OCI-LY1 (cell line): ENCODE measurements at regions not wholly inside any gene's neighbourhood (a gene's known extent, or its start where the extent isn't known, plus 50 kb on each side); places are given as distances from the start of the nearest gene placed in this dataset.

Source experiments
- H2AFZ ChIP-seq: fragments of 200-600 bp; sonication (generic), shearing (Covaris generic); 2 replicates; pipeline ENCODE4 v1.6.0; 2014; ENCODE audit warnings: antibody characterized with exemption, mild to moderate bottlenecking, low read length
- H3F3A ChIP-seq: fragments of 200-600 bp; sonication (generic), shearing (Covaris generic); 2 replicates; pipeline ENCODE4 v1.6.0; 2014; ENCODE audit warnings: mild to moderate bottlenecking, antibody characterized with exemption, low read length, moderate library complexity; ENCODE audit not compliant: insufficient read depth
- H3K27ac ChIP-seq: fragments of 200-600 bp; sonication (generic); 2 replicates; pipeline ENCODE4 v1.5.1; 2014; ENCODE audit warnings: low read length, mixed run types, mild to moderate bottlenecking, low read depth; ENCODE audit not compliant: poor library complexity, severe bottlenecking
- H3K27me3 ChIP-seq: fragments of 200-600 bp; sonication (generic); 2 replicates; pipeline ENCODE4 v1.6.0; 2014; ENCODE audit warnings: antibody characterized with exemption, mild to moderate bottlenecking, low read length, moderate library complexity; ENCODE audit not compliant: insufficient read depth
- H3K36me3 ChIP-seq: fragments of 200-600 bp; sonication (generic); 2 replicates; pipeline ENCODE4 v1.6.1; 2014; ENCODE audit warnings: mild to moderate bottlenecking, antibody characterized with exemption, low read length, moderate library complexity, mixed read lengths; ENCODE audit not compliant: insufficient read depth
- H3K4me1 ChIP-seq: fragments of 200-600 bp; sonication (generic); 2 replicates; pipeline ENCODE4 v1.5.1; 2014; ENCODE audit warnings: mild to moderate bottlenecking, low read length, moderate library complexity; ENCODE audit not compliant: insufficient read depth, severe bottlenecking
- H3K4me2 ChIP-seq: fragments of 200-600 bp; sonication (generic), shearing (Covaris generic); 2 replicates; pipeline ENCODE4 v1.6.1; 2014; ENCODE audit warnings: low read length
- H3K4me3 ChIP-seq: fragments of 200-600 bp; sonication (generic); 2 replicates; pipeline ENCODE4 v1.5.1; 2014; ENCODE audit warnings: low read length, low read depth, mild to moderate bottlenecking, mixed read lengths; ENCODE audit not compliant: poor library complexity, severe bottlenecking
- H3K79me2 ChIP-seq: fragments of 200-600 bp; shearing (Covaris generic); 2 replicates; pipeline ENCODE4 v1.6.1; 2016; ENCODE audit warnings: mixed run types, low read length, mixed read lengths; ENCODE audit not compliant: insufficient read depth
- H3K9ac ChIP-seq: fragments of 200-600 bp; sonication (generic), shearing (Covaris generic); 2 replicates; pipeline ENCODE4 v1.6.1; 2014; ENCODE audit warnings: mild to moderate bottlenecking, low read length, mixed read lengths
- H3K9me2 ChIP-seq: fragments of 200-600 bp; sonication (generic), shearing (Covaris generic); 2 replicates; pipeline ENCODE4 v1.6.1; 2014; ENCODE audit warnings: low read depth, mild to moderate bottlenecking, low read length, mixed read lengths
- H3K9me3 ChIP-seq: fragments of 200-600 bp; shearing (Covaris generic); 2 replicates; pipeline ENCODE4 v1.6.1; 2014; ENCODE audit warnings: low read length, mixed read lengths
- H4K20me1 ChIP-seq: fragments of 200-600 bp; sonication (generic), shearing (Covaris generic); 2 replicates; pipeline ENCODE4 v1.6.0; 2016; ENCODE audit warnings: mild to moderate bottlenecking, low read length; ENCODE audit not compliant: insufficient read depth
- EZH2 ChIP-seq: fragments of 200-600 bp; sonication (generic), shearing (Covaris generic); IDR thresholded peaks from 2 replicates; pipeline ENCODE4 v1.8.0; 2017; ENCODE audit warnings: borderline replicate concordance, mixed run types, mild to moderate bottlenecking, antibody characterized with exemption, low read length, moderate library complexity, mixed read lengths
- TF ChIP-seq, protein P1 (sequence below): fragments of 200-600 bp; sonication (generic), shearing (Covaris generic); IDR thresholded peaks from 2 replicates; pipeline ENCODE4 v1.5.1; 2017; ENCODE audit warnings: mild to moderate bottlenecking, antibody characterized with exemption, low read length, moderate library complexity, mixed read lengths

DNA sequence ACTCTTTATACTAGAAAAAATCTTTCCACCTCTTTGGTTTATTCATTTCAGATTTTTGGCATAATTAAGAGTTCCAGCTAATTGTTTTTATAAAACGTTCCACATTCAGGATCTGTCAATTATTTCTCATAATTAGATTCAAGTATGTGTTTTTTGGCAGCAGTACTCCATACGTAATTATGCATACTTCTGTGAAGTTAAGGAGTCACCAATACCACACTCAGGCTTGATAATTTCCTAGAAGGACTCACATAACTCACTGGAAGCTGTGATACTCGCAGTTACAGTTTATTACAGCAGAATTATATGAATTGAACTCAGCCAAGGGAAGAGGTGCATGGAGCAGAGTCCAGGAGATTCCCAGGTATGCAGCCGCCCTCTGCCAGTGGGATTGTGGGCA is 290.5 kb upstream of the AKR1E2 start:
- Histone ChIP-seq H3K4me1 (no peaks in the 10 kb centered on the region), H3K4me3 (no peak overlapping the region), H3K36me3 (no peaks in the 10 kb centered on the region), H4K20me1 (no peaks in the 10 kb centered on the region), H3K9me2 (no peaks in the 10 kb centered on the region), H3K9me3 (no peaks in the 10 kb centered on the region), H3K9ac (no peak overlapping the region), H2AFZ (no peak overlapping the region), H3K4me2 (no peak overlapping the region), H3F3A (no peaks in the 10 kb centered on the region), H3K27me3 (no peaks in the 10 kb centered on the region), H3K79me2 (no peaks in the 10 kb centered on the region), H3K27ac (no peak overlapping the region)
- TF ChIP-seq, protein P1, sequence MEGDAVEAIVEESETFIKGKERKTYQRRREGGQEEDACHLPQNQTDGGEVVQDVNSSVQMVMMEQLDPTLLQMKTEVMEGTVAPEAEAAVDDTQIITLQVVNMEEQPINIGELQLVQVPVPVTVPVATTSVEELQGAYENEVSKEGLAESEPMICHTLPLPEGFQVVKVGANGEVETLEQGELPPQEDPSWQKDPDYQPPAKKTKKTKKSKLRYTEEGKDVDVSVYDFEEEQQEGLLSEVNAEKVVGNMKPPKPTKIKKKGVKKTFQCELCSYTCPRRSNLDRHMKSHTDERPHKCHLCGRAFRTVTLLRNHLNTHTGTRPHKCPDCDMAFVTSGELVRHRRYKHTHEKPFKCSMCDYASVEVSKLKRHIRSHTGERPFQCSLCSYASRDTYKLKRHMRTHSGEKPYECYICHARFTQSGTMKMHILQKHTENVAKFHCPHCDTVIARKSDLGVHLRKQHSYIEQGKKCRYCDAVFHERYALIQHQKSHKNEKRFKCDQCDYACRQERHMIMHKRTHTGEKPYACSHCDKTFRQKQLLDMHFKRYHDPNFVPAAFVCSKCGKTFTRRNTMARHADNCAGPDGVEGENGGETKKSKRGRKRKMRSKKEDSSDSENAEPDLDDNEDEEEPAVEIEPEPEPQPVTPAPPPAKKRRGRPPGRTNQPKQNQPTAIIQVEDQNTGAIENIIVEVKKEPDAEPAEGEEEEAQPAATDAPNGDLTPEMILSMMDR: no peak
- no peak for TF ChIP-seq EZH2

DNA sequence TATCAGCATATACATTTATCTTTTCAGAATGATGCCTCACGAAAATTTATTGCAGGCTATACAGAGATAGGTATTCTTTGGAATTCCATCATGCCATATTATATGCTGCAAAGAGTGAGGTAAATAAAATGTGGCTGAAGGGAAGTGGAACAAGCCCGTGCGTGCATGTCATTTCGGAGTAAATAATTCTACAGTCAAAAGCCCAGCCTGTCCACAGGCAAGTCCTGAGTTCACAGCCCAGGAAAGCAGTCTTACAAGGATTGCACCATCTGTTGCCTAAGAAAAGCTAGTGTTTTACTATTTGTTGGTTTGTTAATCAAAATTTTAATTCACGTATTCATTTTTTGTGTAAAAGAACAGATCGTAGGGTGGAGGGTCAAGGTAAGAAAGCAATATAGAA is 292.4 kb upstream of the AKR1E2 start:
- Histone ChIP-seq H3K4me3 (no peak overlapping the region), H2AFZ (no peak overlapping the region), H3F3A (no peaks in the 10 kb centered on the region), H4K20me1 (no peaks in the 10 kb centered on the region), H3K9ac (no peak overlapping the region), H3K9me2 (no peaks in the 10 kb centered on the region), H3K27me3 (no peaks in the 10 kb centered on the region), H3K9me3 (no peaks in the 10 kb centered on the region), H3K79me2 (no peaks in the 10 kb centered on the region), H3K4me2 (no peak overlapping the region), H3K4me1 (no peaks in the 10 kb centered on the region), H3K27ac (no peak overlapping the region), H3K36me3 (no peaks in the 10 kb centered on the region)
- TF ChIP-seq, protein P1: no peak
- no peak for TF ChIP-seq EZH2

DNA sequence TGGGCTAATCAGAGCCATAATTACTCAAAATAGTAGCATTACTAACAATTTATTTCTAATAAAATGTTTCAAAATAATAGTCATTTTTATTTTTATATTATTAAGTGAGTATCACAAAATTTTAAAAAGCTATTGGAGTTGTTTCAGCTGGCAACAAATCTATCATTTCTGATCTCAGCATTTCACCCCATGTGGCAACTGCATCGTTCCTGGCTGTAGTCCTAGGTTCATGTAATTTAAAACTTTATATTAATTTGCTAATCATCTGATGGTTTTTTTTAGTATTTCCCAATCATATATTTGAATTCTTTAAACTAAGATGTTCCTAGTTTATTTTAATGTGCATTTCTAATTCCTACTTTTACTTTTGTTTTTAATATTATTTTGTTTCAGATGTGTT is 293.0 kb upstream of the AKR1E2 start:
- Histone ChIP-seq H3K9me3 (no peaks in the 10 kb centered on the region), H3K36me3 (no peaks in the 10 kb centered on the region), H3K4me1 (no peaks in the 10 kb centered on the region), H3K9me2 (no peaks in the 10 kb centered on the region), H3K9ac (no peak overlapping the region), H2AFZ (no peak overlapping the region), H3F3A (no peaks in the 10 kb centered on the region), H3K4me3 (no peak overlapping the region), H4K20me1 (no peaks in the 10 kb centered on the region), H3K4me2 (no peak overlapping the region), H3K79me2 (no peaks in the 10 kb centered on the region), H3K27me3 (no peaks in the 10 kb centered on the region), H3K27ac (no peak overlapping the region)
- no peak for TF ChIP-seq EZH2
- TF ChIP-seq, protein P1: no peak
